HCT116 (cell line): ENCODE measurements at regions not wholly inside any gene's neighbourhood (a gene's known extent, or its start where the extent isn't known, plus 50 kb on each side); places are given as distances from the start of the nearest gene placed in this dataset.

Experiments
- ATAC-seq: fragments of 200-7000 bp; cut with Tn5 transposase; 2 replicates; pipeline ENCODE4 v1.9.1; 2020; ENCODE audit warnings: mild to moderate bottlenecking, moderate library complexity
- BruUV-seq: library from RNA; stranded (reverse); fragments of 400-500 nt; replicated peaks from 2 replicates; lab custom pipeline; 2021; lab: Mats Ljungman, UMichigan
- CTCF ChIA-PET: fragments of 300-600 bp; sonication (Branson Sonifier 250); formaldehyde crosslinking; loops from one replicate; lab custom pipeline; 2021; ENCODE audit warnings: antibody characterized with exemption; lab: Charles Lee
- POLR2A ChIA-PET: fragments of 300-600, 350-600 bp; sonication (Branson Sonifier 250); formaldehyde crosslinking; loops from one replicate; lab custom pipeline; 2021; ENCODE audit warnings: antibody characterized with exemption; lab: Charles Lee
- RAD21 ChIA-PET, 2 experiments: fragments of 300-600 bp; sonication (Branson Sonifier 250); formaldehyde crosslinking; loops; one replicate each; lab custom pipeline; 2023; ENCODE audit warnings: low total read pairs in 2 of 2; ENCODE audit not compliant: uncharacterized antibody in 2 of 2, unreplicated experiment in 2 of 2, low non-redundant PET in 1 of 2; lab: Charles Lee
- DNase-seq: peaks from one replicate; pipeline ENCODE4 v3.0.0-alpha.2; 2010; ENCODE audit warnings: low read depth, low spot score
- H2AFZ ChIP-seq: fragments of 200-600 bp; shearing (Covaris generic), sonication (generic); 2 replicates; pipeline ENCODE4 v1.6.1; 2017; ENCODE audit warnings: low read depth, mixed run types, mixed read lengths, antibody characterized with exemption, low read length; ENCODE audit not compliant: poor library complexity, severe bottlenecking
- H3K27ac ChIP-seq: 2 replicates; pipeline ENCODE4 v1.5.1; 2012; ENCODE audit warnings: low read depth, low read length
- H3K27me3 ChIP-seq: fragments of 200-600 bp; sonication (generic); 2 replicates; pipeline ENCODE4 v1.6.1; 2016; ENCODE audit warnings: mixed run types, low read length, mixed read lengths; ENCODE audit not compliant: insufficient read depth
- H3K36me3 ChIP-seq, 2 experiments: fragments of 200-500 bp in 1 of 2; fragments of 200-600 bp in 1 of 2; sonication (Bioruptor generic) in 1 of 2; sonication (generic) in 1 of 2; 2 replicates each; pipeline versions ENCODE4 v1.5.1 to v1.6.1; 2014 to 2016; ENCODE audit warnings: low read length in 2 of 2, inconsistent platforms in 1 of 2, mixed read lengths in 1 of 2, mixed run types in 1 of 2; ENCODE audit not compliant: insufficient read depth in 2 of 2, control insufficient read depth in 1 of 2
- H3K4me1 ChIP-seq, 2 experiments: fragments of 200-600 bp in 1 of 2; sonication (generic) in 1 of 2; 2 replicates each; pipeline versions ENCODE4 v1.5.1 to v1.6.1; 2012 to 2017; ENCODE audit warnings: low read length in 2 of 2, inconsistent platforms in 1 of 2, mild to moderate bottlenecking in 1 of 2, mixed read lengths in 1 of 2, mixed run types in 1 of 2, moderate library complexity in 1 of 2; ENCODE audit not compliant: insufficient read depth in 2 of 2, control insufficient read depth in 1 of 2
- H3K4me2 ChIP-seq: fragments of 200-600 bp; sonication (generic); 2 replicates; pipeline ENCODE4 v1.6.1; 2017; ENCODE audit warnings: mixed run types, low read length, mixed read lengths
- H3K4me3 ChIP-seq, 2 experiments: fragments of 200-600 bp in 1 of 2; sonication (generic) in 1 of 2; replicated peaks in 1 of 2; 2 replicates each; pipeline ENCODE4 v1.5.1; 2011 to 2016; ENCODE audit warnings: low read length in 2 of 2, control low read depth in 1 of 2, low read depth in 1 of 2, mild to moderate bottlenecking in 1 of 2, mixed read lengths in 1 of 2, mixed run types in 1 of 2
- H3K79me2 ChIP-seq: fragments of 200-600 bp; sonication (generic); 2 replicates; pipeline ENCODE4 v1.6.1; 2017; ENCODE audit warnings: mild to moderate bottlenecking, mixed run types, low read length, moderate library complexity, mixed read lengths; ENCODE audit not compliant: insufficient read depth
- H3K9ac ChIP-seq: fragments of 200-600 bp; sonication (generic); 2 replicates; pipeline ENCODE4 v1.6.1; 2016; ENCODE audit warnings: low read length, mixed read lengths
- H3K9me2 ChIP-seq: fragments of 200-600 bp; sonication (generic), shearing (Covaris generic); 2 replicates; pipeline ENCODE4 v1.6.1; 2017; ENCODE audit warnings: mixed run types, mild to moderate bottlenecking, moderate library complexity; ENCODE audit not compliant: insufficient read depth
- H3K9me3 ChIP-seq, 2 experiments: fragments of 200-500 bp in 1 of 2; fragments of 200-600 bp in 1 of 2; sonication (Bioruptor generic) in 1 of 2; sonication (generic) in 1 of 2; 2 replicates each; pipeline ENCODE4 v1.6.1; 2014 to 2017; ENCODE audit warnings: low read length in 2 of 2, mixed read lengths in 2 of 2, inconsistent platforms in 1 of 2, low read depth in 1 of 2, mild to moderate bottlenecking in 1 of 2, mixed run types in 1 of 2, moderate library complexity in 1 of 2; ENCODE audit not compliant: control insufficient read depth in 1 of 2, insufficient read depth in 1 of 2
- H4K20me1 ChIP-seq: fragments of 200-600 bp; sonication (generic), shearing (Covaris generic); 2 replicates; pipeline ENCODE4 v1.6.1; 2017; ENCODE audit warnings: mixed run types, mild to moderate bottlenecking, moderate library complexity; ENCODE audit not compliant: insufficient read depth
- CBX3 ChIP-seq: IDR thresholded peaks from 2 replicates; pipeline ENCODE4 v1.6.1; 2012; ENCODE audit warnings: low read depth
- CEBPB ChIP-seq: IDR thresholded peaks from 2 replicates; pipeline ENCODE4 v1.6.1; 2012; ENCODE audit warnings: low read depth
- EGR1 ChIP-seq: IDR thresholded peaks from 2 replicates; pipeline ENCODE4 v1.6.1; 2012; ENCODE audit warnings: low read depth
- ELF1 ChIP-seq: IDR thresholded peaks from 2 replicates; pipeline ENCODE4 v1.6.1; 2012; ENCODE audit warnings: low read depth, borderline replicate concordance
- EZH2 ChIP-seq: fragments of 200-600 bp; sonication (generic); IDR thresholded peaks from 2 replicates; pipeline ENCODE4 v1.6.1; 2017; ENCODE audit warnings: antibody characterized with exemption, mixed run types
- EZH2phosphoT487 ChIP-seq: fragments of 200-600 bp; IDR thresholded peaks from 2 replicates; pipeline ENCODE4 v1.6.1; 2018; ENCODE audit warnings: antibody characterized with exemption, borderline replicate concordance
- FOSL1 ChIP-seq: IDR thresholded peaks from 2 replicates; pipeline ENCODE4 v1.6.1; 2012; ENCODE audit warnings: low read depth
- JUND ChIP-seq: IDR thresholded peaks from 2 replicates; pipeline ENCODE4 v1.6.1; 2012
- POLR2A ChIP-seq: IDR thresholded peaks from 2 replicates; pipeline ENCODE4 v1.7.0; 2011; ENCODE audit warnings: borderline replicate concordance; ENCODE audit not compliant: insufficient read depth, insufficient read length; ENCODE audit errors: extremely low read depth
- POLR2AphosphoS5 ChIP-seq: IDR thresholded peaks from 2 replicates; pipeline ENCODE4 v1.6.1; 2011; ENCODE audit warnings: mild to moderate bottlenecking, low read depth, low read length, moderate library complexity
- RAD21 ChIP-seq: IDR thresholded peaks from 2 replicates; pipeline ENCODE4 v1.6.1; 2012; ENCODE audit warnings: low read depth, mild to moderate bottlenecking
- SIN3A ChIP-seq: IDR thresholded peaks from 2 replicates; pipeline ENCODE4 v1.6.1; 2012; ENCODE audit warnings: low read depth
- SP1 ChIP-seq: IDR thresholded peaks from 2 replicates; pipeline ENCODE4 v1.6.1; 2012; ENCODE audit warnings: low read depth
- TCF7L2 ChIP-seq: IDR thresholded peaks from 2 replicates; pipeline ENCODE4 v1.7.0; 2011; ENCODE audit warnings: borderline replicate concordance, inconsistent platforms; ENCODE audit not compliant: insufficient read depth, insufficient read length; ENCODE audit errors: extremely low read depth
- YY1 ChIP-seq: IDR thresholded peaks from 2 replicates; pipeline ENCODE4 v1.6.1; 2011; ENCODE audit warnings: low read length, low read depth, moderate library complexity, mild to moderate bottlenecking; ENCODE audit not compliant: insufficient replicate concordance; ENCODE audit errors: extremely low read depth
- ZFX ChIP-seq: fragments of 450-650 bp; IDR thresholded peaks from 2 replicates; pipeline ENCODE4 v1.6.1; 2017
- ZNF274 ChIP-seq: fragments of 200-500 bp; sonication (Bioruptor generic); IDR thresholded peaks from 2 replicates; pipeline ENCODE4 v1.6.1; 2014; ENCODE audit warnings: mild to moderate bottlenecking, low read depth, low read length, inconsistent platforms
- intact Hi-C: fragments of 100-400 bp; cut with micrococcal nuclease; formaldehyde crosslinking; loops from 2 replicates; pipeline ENCODE4 v1.10.0; 2022
- TF ChIP-seq, protein P1 (sequence below): IDR thresholded peaks from 2 replicates; pipeline ENCODE4 v1.6.1; 2011; ENCODE audit warnings: mild to moderate bottlenecking, low read length, moderate library complexity; ENCODE audit not compliant: insufficient replicate concordance; ENCODE audit errors: extremely low read depth
- TF ChIP-seq, protein P2 (sequence below): IDR thresholded peaks from 2 replicates; pipeline ENCODE4 v1.6.1; 2012

DNA sequence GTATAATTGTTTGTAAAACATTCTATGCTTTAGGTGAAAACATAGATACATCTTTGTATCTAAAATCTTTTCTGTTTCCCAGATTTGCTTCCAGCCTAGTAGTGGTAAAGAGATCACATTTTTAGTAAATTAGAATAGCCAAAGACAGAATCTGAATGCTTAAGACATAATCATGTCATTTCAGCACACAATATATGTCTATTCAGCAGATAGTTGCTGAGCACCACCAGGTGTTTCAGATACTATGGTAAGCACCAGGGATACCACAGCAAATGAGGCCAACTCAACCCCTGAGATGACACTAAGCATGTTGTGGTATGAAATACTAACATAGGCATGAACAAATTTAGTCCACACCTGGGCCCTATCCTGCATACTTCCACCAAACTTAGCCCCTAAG is 195.2 kb upstream of the SOX14 start:
- Histone ChIP-seq H3K9ac (no peak overlapping the region), H3K9me3 (no peaks in the 10 kb centered on the region), H2AFZ (no peak overlapping the region), H3K27ac (no peak overlapping the region), H3K9me2 (no peaks in the 10 kb centered on the region), H4K20me1 (no peaks in the 10 kb centered on the region; the same call in 1 of the 2 replicates), H3K36me3 (no peaks in the 10 kb centered on the region), H3K79me2 (no peaks in the 10 kb centered on the region), H3K4me2 (no peak overlapping the region), H3K4me3 (no peak overlapping the region), H3K4me1 (no peaks in the 10 kb centered on the region), H3K27me3 (no peaks in the 10 kb centered on the region; the same call in 1 of the 2 replicates)
- intact Hi-C loops: no loop called here
- BruUV-seq: no TSS peak
- RAD21 ChIA-PET: no interaction called here
- POLR2A ChIA-PET: no interaction called here
- CTCF ChIA-PET: no interaction called here
- ATAC-seq (no peak), DNase-seq (no peak)
- TF ChIP-seq SIN3A: no peak
- TF ChIP-seq CBX3: no peak
- no peak for TF ChIP-seq YY1
- TF ChIP-seq EGR1: no peak
- TF ChIP-seq SP1: no peak
- TF ChIP-seq ZFX: no peak
- no peak for TF ChIP-seq EZH2
- TF ChIP-seq ELF1: no peak
- TF ChIP-seq, protein P1, sequence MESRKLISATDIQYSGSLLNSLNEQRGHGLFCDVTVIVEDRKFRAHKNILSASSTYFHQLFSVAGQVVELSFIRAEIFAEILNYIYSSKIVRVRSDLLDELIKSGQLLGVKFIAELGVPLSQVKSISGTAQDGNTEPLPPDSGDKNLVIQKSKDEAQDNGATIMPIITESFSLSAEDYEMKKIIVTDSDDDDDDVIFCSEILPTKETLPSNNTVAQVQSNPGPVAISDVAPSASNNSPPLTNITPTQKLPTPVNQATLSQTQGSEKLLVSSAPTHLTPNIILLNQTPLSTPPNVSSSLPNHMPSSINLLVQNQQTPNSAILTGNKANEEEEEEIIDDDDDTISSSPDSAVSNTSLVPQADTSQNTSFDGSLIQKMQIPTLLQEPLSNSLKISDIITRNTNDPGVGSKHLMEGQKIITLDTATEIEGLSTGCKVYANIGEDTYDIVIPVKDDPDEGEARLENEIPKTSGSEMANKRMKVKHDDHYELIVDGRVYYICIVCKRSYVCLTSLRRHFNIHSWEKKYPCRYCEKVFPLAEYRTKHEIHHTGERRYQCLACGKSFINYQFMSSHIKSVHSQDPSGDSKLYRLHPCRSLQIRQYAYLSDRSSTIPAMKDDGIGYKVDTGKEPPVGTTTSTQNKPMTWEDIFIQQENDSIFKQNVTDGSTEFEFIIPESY: no peak
- TF ChIP-seq, protein P2, sequence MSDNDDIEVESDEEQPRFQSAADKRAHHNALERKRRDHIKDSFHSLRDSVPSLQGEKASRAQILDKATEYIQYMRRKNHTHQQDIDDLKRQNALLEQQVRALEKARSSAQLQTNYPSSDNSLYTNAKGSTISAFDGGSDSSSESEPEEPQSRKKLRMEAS: no peak
- no peak for TF ChIP-seq POLR2AphosphoS5
- TF ChIP-seq JUND: no peak
- TF ChIP-seq ZNF274: no peak
- TF ChIP-seq POLR2A: no peak
- no peak for TF ChIP-seq CEBPB
- no peak for TF ChIP-seq TCF7L2
- TF ChIP-seq RAD21: no peak
- no peak for TF ChIP-seq EZH2phosphoT487
- no peak for TF ChIP-seq FOSL1
- TF ChIP-seq, all 23 proteins: peak for 0
